H1 (cell line): ENCODE measurements at regions not wholly inside any gene's neighbourhood (a gene's known extent, or its start where the extent isn't known, plus 50 kb on each side); places are given as distances from the start of the nearest gene placed in this dataset.

ENCODE experiments used
- CTCF ChIA-PET: fragments of 300-600 bp; sonication (Branson Sonifier 250); formaldehyde crosslinking; loops from one replicate; lab custom pipeline; 2021; ENCODE audit not compliant: partially characterized antibody; lab: Charles Lee
- POLR2A ChIA-PET: fragments of 300-600 bp; sonication (Branson Sonifier 250); formaldehyde crosslinking; loops from one replicate; lab custom pipeline; 2021; ENCODE audit warnings: inconsistent platforms; ENCODE audit not compliant: partially characterized antibody; lab: Charles Lee
- DNase-seq, 2 experiments: peaks; one replicate each; pipeline versions ENCODE4 v3.0.0 to v3.0.0-alpha.2; 2010 to 2022; ENCODE audit warnings: low spot score in 2 of 2, low read depth in 1 of 2, mixed read lengths in 1 of 2
- FAIRE-seq: peaks from 2 replicates; lab custom pipeline; 2011; peaks lifted over from hg19 to GRCh38; lab: Jason Lieb, UNC
- H2AFZ ChIP-seq: 2 replicates; pipeline ENCODE4 v1.8.1; 2012; ENCODE audit warnings: low read length, inconsistent platforms
- H2AK5ac ChIP-seq: 2 replicates; pipeline ENCODE4 v1.6.1; 2013; ENCODE audit warnings: low read depth, low read length
- H2BK120ac ChIP-seq: replicated peaks from 2 replicates; pipeline ENCODE3; 2013; ENCODE audit warnings: low read depth, low read length, inconsistent platforms
- H2BK12ac ChIP-seq: 2 replicates; pipeline ENCODE4 v1.6.1; 2013; ENCODE audit warnings: low read depth, low read length
- H2BK15ac ChIP-seq: 2 replicates; pipeline ENCODE4 v1.6.1; 2013; ENCODE audit warnings: low read length
- H2BK20ac ChIP-seq: 2 replicates; pipeline ENCODE4 v1.6.1; 2013; ENCODE audit warnings: low read length
- H2BK5ac ChIP-seq: 2 replicates; pipeline ENCODE4 v1.6.1; 2013; ENCODE audit warnings: low read depth, low read length
- H3K14ac ChIP-seq: 2 replicates; pipeline ENCODE4 v1.6.1; 2013; ENCODE audit warnings: inconsistent platforms; ENCODE audit not compliant: insufficient read length
- H3K18ac ChIP-seq: 2 replicates; pipeline ENCODE4 v1.6.1; 2013; ENCODE audit warnings: low read length; ENCODE audit errors: extremely low read depth
- H3K23ac ChIP-seq: 2 replicates; pipeline ENCODE4 v1.6.1; 2013; ENCODE audit warnings: inconsistent platforms; ENCODE audit not compliant: insufficient read length
- H3K23me2 ChIP-seq: 2 replicates; pipeline ENCODE4 v1.6.1; 2013; ENCODE audit warnings: low read depth, low read length
- H3K27ac ChIP-seq: 2 replicates; pipeline ENCODE4 v1.6.1; 2011; ENCODE audit warnings: low read depth, low read length, inconsistent platforms
- H3K27me3 ChIP-seq, 4 experiments: replicated peaks in 1 of 4; 1 replicate in 1 of 4; 2 replicates in 3 of 4; pipeline versions ENCODE4 v1.6.1 to v1.8.1; 2011 to 2013; ENCODE audit warnings: low read length in 3 of 4, mild to moderate bottlenecking in 3 of 4, inconsistent platforms in 2 of 4, mixed read lengths in 2 of 4, moderate library complexity in 1 of 4; ENCODE audit not compliant: control insufficient read depth in 3 of 4, insufficient read depth in 3 of 4; ENCODE audit errors: extremely low read depth in 1 of 4
- H3K36me3 ChIP-seq, 4 experiments: 2 replicates each; pipeline versions ENCODE4 v1.6.1 to v1.8.1; 2011 to 2013; ENCODE audit warnings: mild to moderate bottlenecking in 4 of 4, low read length in 3 of 4, moderate library complexity in 2 of 4, control low read depth in 1 of 4, inconsistent platforms in 1 of 4; ENCODE audit not compliant: insufficient read depth in 4 of 4, control insufficient read depth in 2 of 4
- H3K4ac ChIP-seq: replicated peaks from 2 replicates; pipeline ENCODE3; 2013; ENCODE audit warnings: low read length, low read depth, mixed read lengths, inconsistent platforms; ENCODE audit not compliant: insufficient read length
- H3K4me1 ChIP-seq, 4 experiments: replicated peaks in 1 of 4; 1 replicate in 1 of 4; 2 replicates in 3 of 4; pipeline versions ENCODE4 v1.6.1 to v1.8.1; 2011 to 2013; ENCODE audit warnings: low read length in 3 of 4, inconsistent platforms in 2 of 4, mixed read lengths in 1 of 4; ENCODE audit not compliant: insufficient read depth in 4 of 4, control insufficient read depth in 3 of 4
- H3K4me2 ChIP-seq, 2 experiments: 2 replicates each; pipeline versions ENCODE4 v1.6.1 to v1.8.1; 2011 to 2013; ENCODE audit warnings: low read depth in 2 of 2, low read length in 2 of 2, control low read depth in 1 of 2, inconsistent platforms in 1 of 2, mild to moderate bottlenecking in 1 of 2; ENCODE audit not compliant: insufficient read depth in 1 of 2
- H3K4me3 ChIP-seq, 4 experiments: fragments of 200-600, 300-600 bp in 1 of 4; sonication (generic), shearing (Covaris generic), sonication (Bioruptor Twin) in 1 of 4; 2 replicates each; pipeline versions ENCODE4 v1.5.1 to v1.8.1; 2011 to 2016; ENCODE audit warnings: low read length in 4 of 4, low read depth in 3 of 4, control low read depth in 2 of 4, inconsistent platforms in 2 of 4, mild to moderate bottlenecking in 2 of 4, mixed read lengths in 1 of 4, moderate library complexity in 1 of 4; ENCODE audit not compliant: insufficient read depth in 2 of 4; ENCODE audit errors: extremely low read depth in 1 of 4
- H3K56ac ChIP-seq: replicated peaks from 2 replicates; pipeline ENCODE3; 2013; ENCODE audit warnings: low read depth, mild to moderate bottlenecking, mixed read lengths, low read length, inconsistent platforms; ENCODE audit not compliant: insufficient read length
- H3K79me1 ChIP-seq: 2 replicates; pipeline ENCODE4 v1.6.1; 2013; ENCODE audit warnings: low read depth, low read length, control low read depth
- H3K79me2 ChIP-seq, 2 experiments: 2 replicates each; pipeline versions ENCODE4 v1.6.1 to v1.8.1; 2012 to 2013; ENCODE audit warnings: low read length in 2 of 2, mild to moderate bottlenecking in 2 of 2, inconsistent platforms in 1 of 2; ENCODE audit not compliant: insufficient read depth in 2 of 2, control insufficient read depth in 1 of 2
- H3K9ac ChIP-seq, 4 experiments: replicated peaks in 1 of 4; 1 replicate in 1 of 4; 2 replicates in 3 of 4; pipeline versions ENCODE4 v1.6.1 to v1.8.1; 2011 to 2013; ENCODE audit warnings: low read depth in 3 of 4, low read length in 3 of 4, control low read depth in 2 of 4, mild to moderate bottlenecking in 2 of 4, moderate library complexity in 2 of 4, inconsistent platforms in 1 of 4; ENCODE audit errors: extremely low read depth in 1 of 4
- H3K9me3 ChIP-seq, 2 experiments: 2 replicates each; pipeline versions ENCODE4 v1.6.1 to v1.8.1; 2012 to 2013; ENCODE audit warnings: mild to moderate bottlenecking in 2 of 2, moderate library complexity in 2 of 2, control low read depth in 1 of 2, inconsistent platforms in 1 of 2, low read depth in 1 of 2, low read length in 1 of 2, mixed read lengths in 1 of 2; ENCODE audit not compliant: insufficient read depth in 2 of 2
- H4K20me1 ChIP-seq, 2 experiments: replicated peaks in 1 of 2; 2 replicates each; pipeline versions ENCODE3 to v1.8.1; 2011 to 2013; ENCODE audit warnings: inconsistent platforms in 2 of 2, low read length in 2 of 2, mild to moderate bottlenecking in 1 of 2; ENCODE audit not compliant: insufficient read depth in 2 of 2, control insufficient read depth in 1 of 2
- H4K5ac ChIP-seq: 2 replicates; pipeline ENCODE4 v1.6.1; 2013; ENCODE audit warnings: low read length, low read depth, mixed read lengths, inconsistent platforms; ENCODE audit not compliant: insufficient read length
- H4K8ac ChIP-seq: 2 replicates; pipeline ENCODE4 v1.8.0; 2013; ENCODE audit warnings: mild to moderate bottlenecking, moderate library complexity, low read length, inconsistent platforms; ENCODE audit not compliant: insufficient read depth; ENCODE audit errors: extremely low read depth
- H4K91ac ChIP-seq: replicated peaks from 2 replicates; pipeline ENCODE3; 2013; ENCODE audit warnings: low read length, mixed read lengths, inconsistent platforms; ENCODE audit not compliant: insufficient read length
- ATF3 ChIP-seq: IDR thresholded peaks from 2 replicates; pipeline ENCODE4 v1.6.1; 2011; ENCODE audit warnings: low read depth, mild to moderate bottlenecking, low read length; ENCODE audit not compliant: insufficient read depth
- BCL11A ChIP-seq, 2 experiments: IDR thresholded peaks; one replicate each; pipeline ENCODE4 v1.6.1; 2011; ENCODE audit warnings: low read depth in 2 of 2, low read length in 2 of 2, mild to moderate bottlenecking in 2 of 2
- CBX5 ChIP-seq: fragments of 300-800, 300-1000 bp; sonication (generic); IDR thresholded peaks from 2 replicates; pipeline ENCODE4 v1.7.1; 2016; ENCODE audit warnings: antibody characterized with exemption, low read length, low read depth
- EGR1 ChIP-seq: IDR thresholded peaks from 2 replicates; pipeline ENCODE4 v1.6.1; 2011; ENCODE audit warnings: low read depth, low read length, borderline replicate concordance
- HDAC6 ChIP-seq: IDR thresholded peaks from one replicate; pipeline ENCODE4 v1.7.1; 2012; ENCODE audit warnings: low read depth, mild to moderate bottlenecking, inconsistent platforms, low read length, moderate library complexity
- JUN ChIP-seq: IDR thresholded peaks from 2 replicates; pipeline ENCODE4 v1.6.1; 2011; ENCODE audit warnings: low read depth, mild to moderate bottlenecking, improper control_type of control experiment, low read length
- JUND ChIP-seq: IDR thresholded peaks from 2 replicates; pipeline ENCODE4 v1.6.1; 2011; ENCODE audit warnings: mild to moderate bottlenecking, improper control_type of control experiment, low read length
- KDM4A ChIP-seq: IDR thresholded peaks from one replicate; pipeline ENCODE4 v1.7.1; 2012; ENCODE audit warnings: low read depth, mild to moderate bottlenecking, moderate library complexity, low read length, inconsistent platforms; ENCODE audit not compliant: severe bottlenecking
- NRF1 ChIP-seq: IDR thresholded peaks from 2 replicates; pipeline ENCODE4 v1.6.1; 2011; ENCODE audit warnings: mild to moderate bottlenecking, low read depth, low read length, improper control_type of control experiment
- TBP ChIP-seq: IDR thresholded peaks from 2 replicates; pipeline ENCODE4 v1.6.1; 2011; ENCODE audit warnings: low read depth, low read length, improper control_type of control experiment
- WGBS, 2 experiments: shearing (Covaris generic) in 1 of 2; methylation state at CpG; one replicate each; pipeline versions ENCODE4 v1.1.6 to v1.1.7; 2013 to 2015; ENCODE audit warnings: low lambda C conversion rate in 2 of 2, mixed read lengths in 2 of 2, inconsistent platforms in 1 of 2, low coverage in 1 of 2, missing lambda C conversion rate in 1 of 2; ENCODE audit not compliant: insufficient replicate concordance in 2 of 2, insufficient coverage in 1 of 2, insufficient read length in 1 of 2; ENCODE audit errors: extremely low coverage in 1 of 2, missing lambda C conversion rate in 1 of 2; 5-methylcytosine and 5-hydroxymethylcytosine counted together
- TF ChIP-seq, protein P1 (sequence below): IDR thresholded peaks from 2 replicates; pipeline ENCODE4 v1.6.1; 2012; ENCODE audit warnings: low read length, inconsistent platforms
- TF ChIP-seq, protein P2 (sequence below): IDR thresholded peaks from 2 replicates; pipeline ENCODE4 v1.6.1; 2012; ENCODE audit warnings: inconsistent platforms

GRCh38 chr11:91902312-91902711, 322.3 kb upstream of the FAT3 start:
- DNase-seq: no peak
- no peak overlapping the region for H4K91ac ChIP-seq
- no peaks in the 10 kb centered on the region for H3K79me2 ChIP-seq
- H2AFZ ChIP-seq: no peak overlapping the region
- no peaks in the 10 kb centered on the region for H3K23me2 ChIP-seq
- H2BK12ac ChIP-seq: no peak overlapping the region
- no peak overlapping the region for H3K9ac ChIP-seq
- no peak overlapping the region for H4K8ac ChIP-seq
- no peak overlapping the region for H2BK5ac ChIP-seq
- no peaks in the 10 kb centered on the region for H3K27me3 ChIP-seq
- H3K23ac ChIP-seq: no peak overlapping the region
- no peaks in the 10 kb centered on the region for H3K36me3 ChIP-seq
- no peak overlapping the region for H3K56ac ChIP-seq
- no peaks in the 10 kb centered on the region for H3K4me1 ChIP-seq
- CTCF ChIA-PET: interaction anchor here (0.5 kb wide), 1 partner anchor 716 kb away, joined by 3 read pairs; no protein-coding TSS in a partner anchor
- H3K4me3 ChIP-seq: no peak overlapping the region
- no peak for FAIRE-seq
- H3K4ac ChIP-seq: no peak overlapping the region
- no peak overlapping the region for H4K5ac ChIP-seq
- H3K9me3 ChIP-seq: 0 out of 4 replicates have a peak, but pooled peaks cover 0 to 3% of the 10 kb centered on the region in 2 experiments
- POLR2A ChIA-PET: no interaction called here
- no peak overlapping the region for H2AK5ac ChIP-seq
- no peak overlapping the region for H2BK120ac ChIP-seq
- no peak overlapping the region for H2BK15ac ChIP-seq
- no peaks in the 10 kb centered on the region for H4K20me1 ChIP-seq
- H3K27ac ChIP-seq: no peak overlapping the region
- H3K79me1 ChIP-seq: no peaks in the 10 kb centered on the region; the same call in 1 of the 2 replicates
- H2BK20ac ChIP-seq: no peak overlapping the region
- 87% methylated on average over 1 of the region's 1 CpG; no CpG with 5 or more reads in 1 of the 2 experiments for WGBS, 2 experiments
- H3K4me2 ChIP-seq: no peak overlapping the region
- no peak overlapping the region for H3K18ac ChIP-seq
- no peak overlapping the region for H3K14ac ChIP-seq
- TF ChIP-seq NRF1 (no peak), HDAC6 (no peak), BCL11A (IDR thresholded peaks at IDR 0.05; ENCODE audit: low read depth in 2 of 2, low read length in 2 of 2) (no peak), CBX5 (no peak), EGR1 (no peak), JUN (no peak), KDM4A (no peak), JUND (no peak), TBP (no peak), ATF3 (no peak)
- TF ChIP-seq, protein P1, sequence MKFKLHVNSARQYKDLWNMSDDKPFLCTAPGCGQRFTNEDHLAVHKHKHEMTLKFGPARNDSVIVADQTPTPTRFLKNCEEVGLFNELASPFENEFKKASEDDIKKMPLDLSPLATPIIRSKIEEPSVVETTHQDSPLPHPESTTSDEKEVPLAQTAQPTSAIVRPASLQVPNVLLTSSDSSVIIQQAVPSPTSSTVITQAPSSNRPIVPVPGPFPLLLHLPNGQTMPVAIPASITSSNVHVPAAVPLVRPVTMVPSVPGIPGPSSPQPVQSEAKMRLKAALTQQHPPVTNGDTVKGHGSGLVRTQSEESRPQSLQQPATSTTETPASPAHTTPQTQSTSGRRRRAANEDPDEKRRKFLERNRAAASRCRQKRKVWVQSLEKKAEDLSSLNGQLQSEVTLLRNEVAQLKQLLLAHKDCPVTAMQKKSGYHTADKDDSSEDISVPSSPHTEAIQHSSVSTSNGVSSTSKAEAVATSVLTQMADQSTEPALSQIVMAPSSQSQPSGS: no peak
- TF ChIP-seq, protein P2, sequence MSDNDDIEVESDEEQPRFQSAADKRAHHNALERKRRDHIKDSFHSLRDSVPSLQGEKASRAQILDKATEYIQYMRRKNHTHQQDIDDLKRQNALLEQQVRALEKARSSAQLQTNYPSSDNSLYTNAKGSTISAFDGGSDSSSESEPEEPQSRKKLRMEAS: no peak
